SK-N-SH (cell line): ENCODE measurements at regions not wholly inside any gene's neighbourhood (a gene's known extent, or its start where the extent isn't known, plus 50 kb on each side); places are given as distances from the start of the nearest gene placed in this dataset.

Experiments used
- CTCF ChIA-PET: fragments of 300-600, 350-600 bp; formaldehyde crosslinking; extraction: SDS; loops from one replicate; lab custom pipeline; 2021; lab: Yijun Ruan, JAX
- POLR2A ChIA-PET: fragments of 350-600 bp; sonication (Branson Sonifier 250); formaldehyde crosslinking; extraction: SDS; loops from one replicate; lab custom pipeline; 2020; ENCODE audit warnings: antibody characterized with exemption, inconsistent platforms; lab: Yijun Ruan, JAX
- DNase-seq: peaks from one replicate; pipeline ENCODE4 v3.0.0; 2012
- H2AFZ ChIP-seq: fragments of 200-600 bp; sonication (generic); 2 replicates; pipeline ENCODE4 v1.8.1; 2016; ENCODE audit warnings: antibody characterized with exemption, mild to moderate bottlenecking, low read depth
- H3F3A ChIP-seq: fragments of 200-600 bp; sonication (generic); replicated peaks from 2 replicates; pipeline ENCODE3; 2016; ENCODE audit warnings: antibody characterized with exemption, mild to moderate bottlenecking; ENCODE audit not compliant: insufficient read depth
- H3K27ac ChIP-seq, 2 experiments: fragments of 200-500 bp in 1 of 2; fragments of 200-600 bp in 1 of 2; sonication (Bioruptor generic) in 1 of 2; sonication (generic), shearing (Covaris generic) in 1 of 2; 2 replicates each; pipeline versions ENCODE4 v1.5.1 to v1.6.1; 2014 to 2016; ENCODE audit warnings: low read depth in 2 of 2, inconsistent platforms in 1 of 2, low read length in 1 of 2, mild to moderate bottlenecking in 1 of 2, mixed read lengths in 1 of 2
- H3K27me3 ChIP-seq: fragments of 200-600 bp; sonication (generic), shearing (Covaris generic); 2 replicates; pipeline ENCODE4 v1.6.1; 2016; ENCODE audit warnings: mixed run types; ENCODE audit not compliant: insufficient read depth
- H3K36me3 ChIP-seq, 2 experiments: fragments of 200-500 bp in 1 of 2; fragments of 200-600 bp in 1 of 2; sonication (Bioruptor generic) in 1 of 2; sonication (generic) in 1 of 2; replicated peaks in 1 of 2; 2 replicates each; pipeline versions ENCODE3 to v1.5.1; 2014 to 2016; ENCODE audit warnings: low read length in 1 of 2, mild to moderate bottlenecking in 1 of 2; ENCODE audit not compliant: insufficient read depth in 2 of 2, control insufficient read depth in 1 of 2
- H3K4me1 ChIP-seq, 2 experiments: fragments of 200-500 bp in 1 of 2; fragments of 200-600 bp in 1 of 2; sonication (Bioruptor generic) in 1 of 2; sonication (generic), shearing (Covaris generic) in 1 of 2; 2 replicates each; pipeline versions ENCODE4 v1.5.1 to v1.6.1; 2014 to 2016; ENCODE audit warnings: low read depth in 1 of 2, low read length in 1 of 2, mixed run types in 1 of 2; ENCODE audit not compliant: insufficient read depth in 2 of 2, control insufficient read depth in 1 of 2
- H3K4me2 ChIP-seq: fragments of 200-600 bp; sonication (generic), shearing (Covaris generic); 2 replicates; pipeline ENCODE4 v1.6.1; 2017; ENCODE audit warnings: mixed run types
- H3K4me3 ChIP-seq, 2 experiments: fragments of 200-500 bp in 1 of 2; fragments of 200-600 bp in 1 of 2; sonication (Bioruptor generic) in 1 of 2; sonication (generic), shearing (Covaris generic) in 1 of 2; 2 replicates each; pipeline versions ENCODE4 v1.5.1 to v1.8.1; 2014 to 2016; ENCODE audit warnings: low read depth in 2 of 2, inconsistent platforms in 1 of 2, low read length in 1 of 2, mild to moderate bottlenecking in 1 of 2, mixed read lengths in 1 of 2, moderate library complexity in 1 of 2
- H3K79me2 ChIP-seq: fragments of 200-600 bp; sonication (generic); 2 replicates; pipeline ENCODE4 v1.8.1; 2017; ENCODE audit warnings: mild to moderate bottlenecking; ENCODE audit not compliant: insufficient read depth
- H3K9ac ChIP-seq: fragments of 200-600 bp; sonication (generic); 2 replicates; pipeline ENCODE4 v1.6.1; 2017; ENCODE audit warnings: mixed run types
- H3K9me2 ChIP-seq: fragments of 200-600 bp; sonication (generic); 2 replicates; pipeline ENCODE4 v1.6.1; 2017; ENCODE audit warnings: mixed run types
- H3K9me3 ChIP-seq: fragments of 200-600 bp; sonication (generic); 2 replicates; pipeline ENCODE4 v1.6.1; 2017; ENCODE audit warnings: mixed run types, mild to moderate bottlenecking, moderate library complexity
- H4K20me1 ChIP-seq: fragments of 200-600 bp; sonication (generic); 2 replicates; pipeline ENCODE4 v1.6.1; 2017; ENCODE audit warnings: mild to moderate bottlenecking, mixed run types; ENCODE audit not compliant: insufficient read depth
- CTCF ChIP-seq: fragments of 200-600 bp; sonication (generic); IDR thresholded peaks from 2 replicates; pipeline ENCODE4 v1.6.1; 2017; ENCODE audit warnings: antibody characterized with exemption, mild to moderate bottlenecking, moderate library complexity
- EP300 ChIP-seq, 2 experiments: IDR thresholded peaks; 2 replicates each; pipeline versions ENCODE4 v1.4.0 to v1.6.1; 2012; ENCODE audit warnings: borderline replicate concordance in 1 of 2, low read depth in 1 of 2, low read length in 1 of 2
- EZH2phosphoT487 ChIP-seq: fragments of 200-600 bp; sonication (generic); IDR thresholded peaks from 2 replicates; pipeline ENCODE4 v1.6.1; 2017; ENCODE audit warnings: low read depth, mixed run types, mild to moderate bottlenecking, antibody characterized with exemption, moderate library complexity, borderline replicate concordance
- FOSL2 ChIP-seq: IDR thresholded peaks from 2 replicates; pipeline ENCODE4 v1.4.0; 2012; ENCODE audit warnings: low read depth, mild to moderate bottlenecking, moderate library complexity, borderline replicate concordance
- FOXJ3 ChIP-seq: sonication (generic); formaldehyde crosslinking; IDR thresholded peaks from 2 replicates; pipeline ENCODE4 v1.5.1; 2020; ENCODE audit warnings: mild to moderate bottlenecking, missing genetic modification reagents
- FOXM1 ChIP-seq: IDR thresholded peaks from 2 replicates; pipeline ENCODE4 v1.4.0; 2012; ENCODE audit warnings: low read depth, mild to moderate bottlenecking
- MAX ChIP-seq: IDR thresholded peaks from 2 replicates; pipeline ENCODE4 v1.4.0; 2012; ENCODE audit warnings: low read depth
- MEF2A ChIP-seq: IDR thresholded peaks from 2 replicates; pipeline ENCODE4 v1.4.0; 2012; ENCODE audit warnings: low read depth, borderline replicate concordance
- MXI1 ChIP-seq: IDR thresholded peaks from 2 replicates; pipeline ENCODE4 v1.6.1; 2012; ENCODE audit warnings: mild to moderate bottlenecking, low read depth, low read length, improper control_type of control experiment
- NFIC ChIP-seq: IDR thresholded peaks from 2 replicates; pipeline ENCODE4 v1.4.0; 2012; ENCODE audit warnings: borderline replicate concordance
- PBX3 ChIP-seq: IDR thresholded peaks from 2 replicates; pipeline ENCODE4; 2012
- POLR2AphosphoS5 ChIP-seq: IDR thresholded peaks from 2 replicates; pipeline ENCODE4 v1.6.1; 2012; ENCODE audit warnings: low read depth, low read length
- RFX5 ChIP-seq: IDR thresholded peaks from 2 replicates; pipeline ENCODE4 v1.6.1; 2012; ENCODE audit warnings: mild to moderate bottlenecking, improper control_type of control experiment, low read length
- RXRA ChIP-seq: IDR thresholded peaks from 2 replicates; pipeline ENCODE4 v1.4.0; 2012; ENCODE audit warnings: low read depth, mild to moderate bottlenecking, borderline replicate concordance
- SIN3A ChIP-seq: IDR thresholded peaks from 2 replicates; pipeline ENCODE4 v1.6.1; 2012; ENCODE audit warnings: low read depth, mild to moderate bottlenecking, low read length, moderate library complexity, borderline replicate concordance
- TCF12 ChIP-seq: IDR thresholded peaks from 2 replicates; pipeline ENCODE4 v1.4.0; 2012
- TEAD4 ChIP-seq: IDR thresholded peaks from 2 replicates; pipeline ENCODE4 v1.4.0; 2012; ENCODE audit warnings: mild to moderate bottlenecking, borderline replicate concordance; ENCODE audit not compliant: insufficient read depth
- USF2 ChIP-seq: fragments of 150-350 bp; IDR thresholded peaks from 2 replicates; pipeline ENCODE4 v1.6.1; 2017; ENCODE audit warnings: antibody characterized with exemption, low read length, low read depth, borderline replicate concordance
- ZBTB33 ChIP-seq: IDR thresholded peaks from 2 replicates; pipeline ENCODE4 v1.4.0; 2012; ENCODE audit warnings: low read depth, borderline replicate concordance
- WGBS: methylation state at CpG from one replicate; pipeline ENCODE4 v1.1.6; 2017; ENCODE audit warnings: low lambda C conversion rate; 5-methylcytosine and 5-hydroxymethylcytosine counted together

GRCh38 chr2:12330916-12331315 is 385.8 kb upstream of the TRIB2 start (continued):
- TF ChIP-seq CTCF (no peak), FOXJ3 (CRISPR knock-in tag) (no peak), SIN3A (no peak), POLR2AphosphoS5 (no peak), EP300 (IDR thresholded peaks at IDR 0.05; ENCODE audit: borderline replicate concordance in 1 of 2, low read depth in 1 of 2, low read length in 1 of 2) (0 out of 4 replicates have a peak, but pooled peaks of 1 of the 2 experiments have one; percentile 12), FOSL2 (peak; percentile 88), NFIC (no peak), PBX3 (peak; percentile 76), MAX (peak; percentile 79), FOXM1 (no peak), ZBTB33 (no peak)

GRCh38 chr2:12331698-12332097 is 385.0 kb upstream of the TRIB2 start:
- Histone ChIP-seq H3K9ac (no peak overlapping the region), H4K20me1 (no peaks in the 10 kb centered on the region), H3K27me3 (no peaks in the 10 kb centered on the region), H3K79me2 (no peaks in the 10 kb centered on the region), H3K27ac (no peak overlapping the region), H3K36me3 (no peaks in the 10 kb centered on the region), H3F3A (no peaks in the 10 kb centered on the region), H2AFZ (no peak overlapping the region), H3K4me3 (no peak overlapping the region), H3K9me2 (no peaks in the 10 kb centered on the region), H3K4me2 (no peak overlapping the region), H3K4me1 (peaks cover 4 to 8% of the 10 kb centered on the region in 2 experiments; a peak in 3 of 4 replicates), H3K9me3 (no peaks in the 10 kb centered on the region)
- no peak for DNase-seq
- WGBS: 86% methylated on average over 2 of the region's 2 CpGs
- ChIA-PET POLR2A (no interaction called here), CTCF (interaction anchor here (0.7 to 1.6 kb wide), 4 partner anchors 9 to 385 kb away, joined by 3 to 4 read pairs (median 4); partner anchors contain the start of gene TRIB2)
- TF ChIP-seq EZH2phosphoT487 (no peak), MEF2A (no peak), MAX (no peak), POLR2AphosphoS5 (no peak), SIN3A (no peak), MXI1 (no peak), NFIC (no peak), EP300 (IDR thresholded peaks at IDR 0.05; ENCODE audit: borderline replicate concordance in 1 of 2, low read depth in 1 of 2, low read length in 1 of 2) (no peak), FOXJ3 (CRISPR knock-in tag) (no peak), TEAD4 (no peak), TCF12 (no peak), RXRA (no peak), RFX5 (no peak), USF2 (no peak), CTCF (no peak)
